GM21529 (cell line): ENCODE measurements at regions not wholly inside any gene's neighbourhood (a gene's known extent, or its start where the extent isn't known, plus 50 kb on each side); places are given as distances from the start of the nearest gene placed in this dataset.

Experiments
- ATAC-seq: cut with Tn5 transposase; IDR thresholded peaks from one replicate; pipeline ENCODE4 v1.9.1; 2021; ENCODE audit not compliant: unreplicated experiment

GRCh38 chr15:77772641-77773402 is 140.1 kb upstream of the LINGO1 start:
- no peak for ATAC-seq

DNA sequence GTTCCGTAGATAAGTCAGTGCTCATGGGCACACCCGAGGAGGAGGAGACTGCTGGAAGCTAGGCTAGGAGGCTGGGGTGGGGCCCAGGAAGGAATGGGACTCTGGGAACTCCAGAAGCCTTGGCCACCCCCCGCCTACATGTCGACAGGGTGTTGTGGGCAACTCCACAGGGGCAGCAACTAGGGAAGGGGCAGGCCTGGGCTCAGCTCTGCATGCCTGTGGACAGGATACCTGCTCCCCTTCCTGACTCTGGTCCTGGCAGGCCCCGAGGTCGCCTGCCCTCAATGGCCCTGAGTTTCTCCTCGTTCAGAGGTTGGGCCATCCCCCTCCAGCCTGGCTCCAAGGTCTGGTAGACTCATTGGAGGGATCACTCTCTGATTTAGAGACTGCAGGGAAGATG is 138.9 kb upstream of the LINGO1 start:
- ATAC-seq = no peak

GRCh38 chr15:77769700-77770099 is 137.0 kb upstream of the LINGO1 start:
- no peak for ATAC-seq

DNA sequence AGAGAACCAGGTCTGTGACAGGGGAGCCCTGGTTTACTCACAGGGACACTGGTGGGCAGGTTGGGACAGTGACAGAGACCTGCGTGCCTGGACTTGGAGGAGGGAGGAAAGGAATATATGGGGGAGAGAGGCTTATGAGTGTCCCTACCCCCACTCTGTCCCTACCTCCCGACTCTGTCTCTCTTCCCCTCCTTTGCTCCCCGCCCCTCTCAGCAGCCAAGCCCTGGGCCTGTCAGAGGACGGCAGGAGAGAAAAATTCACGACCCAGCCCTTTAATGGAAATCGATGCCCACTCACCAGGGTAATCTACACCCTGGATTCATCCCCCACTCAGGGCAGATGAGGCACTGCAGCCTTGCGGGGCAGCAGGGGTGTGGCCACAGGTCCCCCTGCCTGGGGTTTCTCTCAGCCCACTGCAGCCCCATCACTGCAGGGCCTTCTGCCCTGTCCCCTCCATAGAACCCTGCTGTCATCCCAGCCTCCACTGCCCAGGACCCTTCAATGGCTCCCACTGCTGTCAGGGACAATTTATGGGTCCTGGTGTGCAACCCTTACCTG is 135.9 kb upstream of the LINGO1 start:
- no peak for ATAC-seq

DNA sequence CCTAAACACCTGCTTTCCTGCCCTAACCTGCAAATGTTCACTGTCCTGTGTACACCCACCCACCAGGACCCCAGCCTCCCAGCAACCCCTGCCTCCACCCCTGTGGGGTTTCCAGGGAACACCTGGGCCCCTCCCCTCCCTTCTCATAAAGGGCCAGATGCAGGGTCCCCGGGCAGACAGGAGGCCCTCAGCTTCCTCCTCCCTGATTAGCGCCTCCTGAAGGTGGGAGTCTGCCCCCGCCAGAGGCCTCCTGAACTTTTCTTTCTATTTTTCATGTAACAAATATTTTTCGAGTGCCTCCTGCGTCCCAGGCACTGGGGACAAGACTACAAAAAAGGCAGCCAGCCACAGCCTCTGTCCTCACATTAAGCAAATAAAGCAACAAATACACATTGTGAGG is 135.4 kb upstream of the LINGO1 start:
- ATAC-seq = no peak

DNA sequence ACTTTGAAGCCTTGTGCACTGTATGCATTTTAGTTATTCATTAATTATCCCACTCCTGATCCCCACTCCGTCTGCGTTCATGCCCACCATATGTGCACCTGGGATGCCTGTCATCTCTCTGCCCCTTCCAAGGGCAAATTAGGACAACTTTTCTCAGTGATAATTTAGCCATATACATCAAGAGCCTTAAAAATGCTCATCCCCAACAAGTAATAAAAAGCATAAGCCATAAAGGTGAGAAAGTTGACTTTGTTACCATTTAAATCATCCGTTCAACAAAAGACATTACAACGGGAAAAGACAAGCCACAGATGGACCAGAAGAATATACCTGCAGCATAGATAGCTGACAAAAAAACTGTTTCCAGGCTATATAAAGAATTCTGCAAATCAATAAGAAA is 131.4 kb upstream of the LINGO1 start:
- ATAC-seq = no peak

GRCh38 chr15:77762747-77763355 is 130.1 kb upstream of the LINGO1 start:
- ATAC-seq = no peak

DNA sequence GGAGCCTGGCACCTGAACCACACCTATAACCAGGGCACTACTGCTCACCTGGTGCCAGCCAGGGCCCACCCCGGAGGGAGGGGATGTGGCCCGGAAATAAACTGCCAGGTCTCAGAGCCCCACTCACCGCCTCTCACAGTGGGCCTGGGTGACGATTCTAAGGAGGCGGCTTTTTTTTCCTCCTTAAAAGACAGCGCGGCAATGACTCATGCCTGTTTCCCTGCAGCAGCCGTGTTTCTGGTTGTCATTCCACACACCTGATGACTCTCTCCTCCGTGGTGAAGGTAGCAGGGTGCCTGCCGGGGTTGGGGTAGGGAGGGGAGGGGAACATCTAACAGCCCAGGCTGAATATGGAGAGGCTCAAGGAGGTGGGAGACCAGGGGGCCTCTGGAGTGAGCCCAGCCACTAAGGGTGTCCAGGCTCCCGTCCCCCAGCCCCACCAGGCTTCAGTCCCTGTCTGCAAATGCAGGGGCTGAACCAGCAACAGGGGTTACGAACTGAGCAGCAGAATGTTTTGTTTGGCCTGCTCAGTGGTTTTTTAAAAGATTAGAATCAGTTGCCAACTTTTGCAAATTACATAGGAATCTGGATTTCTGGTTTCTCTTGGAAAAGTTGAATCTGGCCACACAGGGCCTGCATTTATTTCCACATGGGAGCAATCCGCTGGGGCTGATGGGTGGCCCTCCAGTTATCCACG is 127.3 kb upstream of the LINGO1 start:
- ATAC-seq = no peak

DNA sequence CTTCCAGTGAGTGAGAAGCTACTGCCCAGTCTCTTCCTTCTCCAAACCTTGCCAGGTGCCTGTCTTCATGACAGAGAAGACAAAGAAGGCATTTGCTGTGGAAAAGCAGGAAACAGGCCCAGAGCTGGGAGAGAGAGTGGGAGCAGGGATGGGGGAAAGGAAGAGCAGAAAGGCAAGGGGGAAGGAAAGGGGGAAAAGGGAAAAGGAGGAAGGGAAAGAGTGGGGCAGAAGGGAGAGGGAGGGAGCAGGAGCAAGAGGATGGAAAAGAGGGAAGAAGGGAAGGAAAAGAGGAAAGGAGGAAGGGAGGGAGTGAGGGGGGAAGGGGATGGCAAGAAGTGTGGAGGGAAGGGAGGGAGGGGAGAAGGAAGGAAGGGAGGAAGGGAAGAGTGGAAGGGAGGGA is 121.2 kb upstream of the LINGO1 start:
- ATAC-seq = no peak

DNA sequence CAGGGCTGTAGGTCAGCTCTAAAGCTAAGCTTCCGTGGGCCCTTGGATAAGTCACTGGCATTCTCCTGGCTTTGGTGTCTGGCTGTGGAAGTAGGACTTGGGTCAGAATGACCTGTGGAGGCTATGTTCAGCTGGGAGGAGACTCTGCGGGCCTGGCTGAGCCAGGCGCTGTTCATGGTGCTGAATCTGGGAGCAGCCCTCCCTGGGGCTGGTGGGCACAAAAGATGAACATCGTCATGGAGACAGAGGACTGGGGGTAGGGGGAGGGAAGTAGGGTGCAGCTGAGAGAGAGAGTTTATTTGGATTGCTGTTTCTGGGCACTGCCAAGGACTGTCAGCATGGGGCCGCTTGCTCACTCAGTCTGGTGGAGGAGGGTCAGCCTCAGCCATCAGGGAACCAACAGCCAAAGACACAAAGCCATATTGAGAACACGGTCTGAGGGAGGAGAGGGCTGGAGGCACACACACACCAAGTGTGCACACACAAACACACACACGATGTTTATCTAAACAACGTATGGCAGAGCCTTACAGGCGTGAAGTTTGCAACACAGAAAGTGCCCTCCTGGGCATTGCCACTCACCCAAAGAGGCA is 120.7 kb upstream of the LINGO1 start:
- ATAC-seq = no peak

DNA sequence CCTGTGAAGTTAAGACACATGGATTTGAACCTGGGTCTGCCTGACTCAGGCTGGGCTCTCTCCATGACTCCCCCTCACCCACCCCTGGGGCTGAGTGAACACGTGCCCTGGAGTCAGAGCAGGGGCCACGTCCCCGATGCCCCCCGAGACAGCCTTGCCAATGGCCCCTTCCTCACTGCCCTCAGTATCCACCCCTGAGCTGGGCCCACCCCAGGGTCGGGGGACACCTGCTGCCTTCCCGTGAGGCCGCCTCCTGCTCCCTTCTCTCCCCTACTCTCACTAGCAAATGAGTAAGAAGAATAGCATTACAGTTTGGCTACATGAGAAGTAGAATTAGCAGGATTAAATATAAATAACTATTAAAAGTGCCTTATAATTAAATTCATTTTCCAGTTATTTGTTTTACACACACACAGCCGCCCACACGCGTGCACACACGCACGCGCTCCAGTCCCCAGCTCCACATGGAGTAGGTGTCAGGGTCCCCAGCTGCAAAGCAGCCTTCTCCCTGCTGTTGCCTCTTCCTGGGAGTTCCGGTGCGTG is 117.4 kb upstream of the LINGO1 start:
- ATAC-seq = no peak

DNA sequence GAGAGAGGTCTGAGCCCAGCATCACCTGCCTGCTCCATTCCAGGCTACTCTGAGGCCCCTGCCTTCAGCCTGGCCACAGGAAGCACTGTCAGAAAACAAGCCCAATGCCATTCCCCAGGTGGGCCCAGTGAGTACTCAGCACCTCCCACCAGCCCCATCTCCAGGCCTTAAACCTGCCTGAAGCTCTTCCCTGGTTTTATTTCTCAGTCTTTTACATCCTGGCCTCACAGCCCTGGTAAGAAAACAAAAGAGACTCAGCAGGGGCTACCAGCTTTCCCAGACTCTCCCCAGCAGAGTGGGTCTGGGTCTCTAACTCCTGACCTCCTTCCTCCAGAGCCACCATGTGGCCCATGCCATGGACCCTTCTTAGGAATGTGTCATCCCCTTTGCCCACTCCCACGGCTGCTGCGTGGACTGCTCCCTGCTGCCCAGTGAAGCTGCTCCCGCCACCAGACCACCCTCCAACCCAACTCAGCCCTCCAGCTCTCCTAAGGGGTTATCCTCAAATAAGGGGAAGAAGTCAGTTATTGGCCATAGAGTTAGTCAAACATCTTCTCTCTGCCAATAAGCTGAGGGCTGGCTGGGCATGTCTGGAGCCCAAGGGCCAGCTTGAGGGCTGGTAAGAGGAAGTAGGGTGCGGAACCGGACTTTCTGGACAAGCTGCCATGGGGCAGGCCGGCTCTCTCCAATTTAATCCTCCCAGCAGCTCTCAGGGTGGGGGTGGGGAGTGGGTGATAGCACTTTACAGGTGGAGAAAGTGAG is 116.7 kb upstream of the LINGO1 start:
- no peak for ATAC-seq

- no peak for ATAC-seq
These were observed 115.7 kb upstream of the LINGO1 start for GRCh38 chr15:77748078-77749064.

DNA sequence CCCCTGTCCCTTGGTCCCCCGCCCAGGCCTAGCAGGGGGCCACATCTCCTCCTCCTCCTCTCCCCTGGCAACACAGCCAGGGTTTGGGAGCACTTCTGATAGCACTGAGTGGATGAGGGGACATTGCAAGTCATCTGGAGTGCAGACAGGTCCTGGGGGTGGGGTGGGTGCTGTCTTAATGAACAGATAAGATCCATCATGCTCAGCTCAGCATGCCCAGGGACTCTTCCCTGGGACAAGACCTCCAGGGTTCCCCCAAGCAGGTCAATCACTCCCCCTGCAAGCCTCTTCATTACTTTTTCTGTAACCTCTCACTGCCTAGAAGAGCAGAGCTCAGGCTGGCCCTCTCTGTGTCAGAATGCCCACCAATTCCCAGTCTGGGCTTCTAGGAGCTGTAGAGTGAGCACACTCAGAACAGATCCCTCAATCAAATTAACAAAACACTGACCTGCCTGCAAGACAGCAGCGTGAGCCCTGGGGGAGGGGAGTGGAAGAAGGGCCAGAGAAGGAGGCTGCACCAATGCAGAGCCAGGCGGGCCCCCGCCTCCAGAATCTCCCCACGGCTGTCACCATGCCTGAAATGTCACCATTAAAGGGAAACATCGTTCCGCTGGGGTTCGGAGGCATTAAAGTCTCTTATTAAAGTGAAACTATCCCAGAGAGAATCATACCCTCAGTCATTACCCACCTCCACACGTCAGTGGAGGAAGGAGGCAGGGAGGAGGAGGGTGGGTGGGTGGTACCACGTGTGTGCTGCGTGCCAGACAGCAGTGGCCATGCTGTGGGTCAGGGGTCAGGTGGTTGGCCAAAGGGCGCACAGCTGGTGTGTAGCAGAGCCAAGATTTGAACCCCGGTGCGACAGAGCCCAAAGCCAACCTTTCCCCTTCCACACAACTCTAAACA is 114.7 kb upstream of the LINGO1 start:
- no peak for ATAC-seq

- ATAC-seq = no peak
These were observed 113.8 kb upstream of the LINGO1 start for GRCh38 chr15:77746254-77747174.

DNA sequence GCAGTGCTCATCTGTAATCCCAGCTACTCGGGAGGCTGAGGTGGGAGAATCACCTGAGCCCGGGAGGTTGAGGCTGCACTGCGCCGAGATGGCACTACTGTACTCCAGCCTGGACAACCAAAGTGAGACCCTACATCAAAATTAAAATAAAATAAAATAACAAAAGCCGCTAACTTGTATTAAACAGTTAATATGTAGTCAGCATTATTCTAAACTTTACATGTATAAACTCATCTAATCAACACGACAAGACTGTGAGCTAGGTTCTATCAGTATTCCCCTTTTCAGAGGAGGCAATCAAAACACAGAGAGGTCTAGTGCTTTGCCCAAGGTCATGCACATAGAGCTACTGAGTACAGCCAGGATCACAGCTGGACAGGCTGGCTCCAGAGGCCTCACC is 111.7 kb upstream of the LINGO1 start:
- ATAC-seq = no peak

GRCh38 chr15:77742570-77742969 is 109.9 kb upstream of the LINGO1 start:
- ATAC-seq = no peak
